H1 (cell line): ENCODE measurements at regions not wholly inside any gene's neighbourhood (a gene's known extent, or its start where the extent isn't known, plus 50 kb on each side); places are given as distances from the start of the nearest gene placed in this dataset.

Source experiments
- RXRA ChIP-seq: IDR thresholded peaks from 2 replicates; pipeline ENCODE4 v1.6.1; 2011; ENCODE audit warnings: low read depth, mild to moderate bottlenecking, low read length, moderate library complexity; ENCODE audit not compliant: insufficient read depth
- SP1 ChIP-seq: IDR thresholded peaks from 2 replicates; pipeline ENCODE4 v1.6.1; 2011; ENCODE audit warnings: low read depth, low read length
- TCF12 ChIP-seq: IDR thresholded peaks from 2 replicates; pipeline ENCODE4 v1.6.1; 2011; ENCODE audit warnings: low read depth, mild to moderate bottlenecking, low read length
- TF ChIP-seq, protein P1 (sequence below): IDR thresholded peaks from 2 replicates; pipeline ENCODE4 v1.6.1; 2012; ENCODE audit warnings: inconsistent platforms

- TF ChIP-seq, protein P1, sequence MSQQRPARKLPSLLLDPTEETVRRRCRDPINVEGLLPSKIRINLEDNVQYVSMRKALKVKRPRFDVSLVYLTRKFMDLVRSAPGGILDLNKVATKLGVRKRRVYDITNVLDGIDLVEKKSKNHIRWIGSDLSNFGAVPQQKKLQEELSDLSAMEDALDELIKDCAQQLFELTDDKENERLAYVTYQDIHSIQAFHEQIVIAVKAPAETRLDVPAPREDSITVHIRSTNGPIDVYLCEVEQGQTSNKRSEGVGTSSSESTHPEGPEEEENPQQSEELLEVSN: no peak
- TF ChIP-seq TCF12 (no peak), SP1 (no peak), RXRA (no peak)
Measured at GRCh38 chr21:36549470-36549869, 69.5 kb upstream of the CLDN14 start (continued).
